SU-DHL-6 (cell line): ENCODE measurements at regions not wholly inside any gene's neighbourhood (a gene's known extent, or its start where the extent isn't known, plus 50 kb on each side); places are given as distances from the start of the nearest gene placed in this dataset.
"Not testable (repeated sequence)": the region's sequence is repeated elsewhere in the genome, so short reads cannot be mapped to it uniquely, and the experiment has no call there.

ENCODE experiments used
- H2AFZ ChIP-seq: fragments of 200-600 bp; sonication (generic); 2 replicates; pipeline ENCODE4 v1.6.1; 2014; ENCODE audit warnings: low read depth, mild to moderate bottlenecking, moderate library complexity, mixed read lengths, antibody characterized with exemption, low read length; ENCODE audit not compliant: severe bottlenecking
- H3F3A ChIP-seq: fragments of 200-600 bp; shearing (Covaris generic); 2 replicates; pipeline ENCODE4 v1.6.0; 2016; ENCODE audit warnings: antibody characterized with exemption, mild to moderate bottlenecking; ENCODE audit not compliant: insufficient read depth
- H3K27ac ChIP-seq: fragments of 200-600 bp; sonication (generic); 2 replicates; pipeline ENCODE4 v1.5.1; 2016; ENCODE audit warnings: low read depth, mild to moderate bottlenecking, low read length, moderate library complexity, mixed read lengths
- H3K27me3 ChIP-seq: fragments of 200-600 bp; sonication (generic), shearing (Covaris generic); 2 replicates; pipeline ENCODE4 v1.6.0; 2014; ENCODE audit warnings: mild to moderate bottlenecking, low read length
- H3K36me3 ChIP-seq: fragments of 200-600 bp; sonication (generic); 2 replicates; pipeline ENCODE4 v1.6.1; 2014; ENCODE audit warnings: mild to moderate bottlenecking, low read length, mixed read lengths
- H3K4me2 ChIP-seq: fragments of 300-600, 200-600 bp; shearing (Covaris generic), sonication (generic); 2 replicates; pipeline ENCODE4 v1.6.0; 2014; ENCODE audit warnings: low read length, low read depth, mild to moderate bottlenecking; ENCODE audit not compliant: poor library complexity, severe bottlenecking
- H3K4me3 ChIP-seq: fragments of 200-600 bp; sonication (generic); 2 replicates; pipeline ENCODE4 v1.5.1; 2014; ENCODE audit warnings: antibody characterized with exemption, low read length, mild to moderate bottlenecking, mixed read lengths; ENCODE audit not compliant: insufficient read depth, poor library complexity, severe bottlenecking
- H3K79me2 ChIP-seq: fragments of 200-600 bp; sonication (generic); 2 replicates; pipeline ENCODE4 v1.6.1; 2014; ENCODE audit warnings: mild to moderate bottlenecking, low read length, moderate library complexity; ENCODE audit not compliant: insufficient read depth
- H3K9ac ChIP-seq: fragments of 200-600 bp; sonication (generic); 2 replicates; pipeline ENCODE4 v1.7.0; 2014; ENCODE audit warnings: mild to moderate bottlenecking, low read length
- H3K9me2 ChIP-seq: fragments of 200-600 bp; sonication (generic); replicated peaks from 2 replicates; pipeline ENCODE4 v1.6.1; 2014; ENCODE audit warnings: low read length; ENCODE audit not compliant: insufficient read depth
- H3K9me3 ChIP-seq: fragments of 200-600 bp; sonication (generic); 2 replicates; pipeline ENCODE4 v1.6.1; 2014; ENCODE audit warnings: low read length, mixed read lengths; ENCODE audit not compliant: insufficient read depth
- H4K20me1 ChIP-seq: fragments of 200-600 bp; sonication (generic); 2 replicates; pipeline ENCODE4 v1.6.1; 2014; ENCODE audit warnings: low read depth, mild to moderate bottlenecking, antibody characterized with exemption, low read length, moderate library complexity, mixed read lengths
- EZH2phosphoT487 ChIP-seq: fragments of 200-600 bp; sonication (generic), shearing (Covaris generic); conservative IDR thresholded peaks from 2 replicates; pipeline ENCODE4 v1.6.1; 2018; ENCODE audit warnings: mild to moderate bottlenecking, antibody characterized with exemption, low read length, moderate library complexity, mixed read lengths
- TF ChIP-seq, protein P1 (sequence below): fragments of 200-600 bp; sonication (generic); IDR thresholded peaks from one replicate; pipeline ENCODE4 v1.5.1; 2017; ENCODE audit warnings: antibody characterized with exemption, mild to moderate bottlenecking, low read length, moderate library complexity; ENCODE audit not compliant: insufficient read depth, poor library complexity, severe bottlenecking

DNA sequence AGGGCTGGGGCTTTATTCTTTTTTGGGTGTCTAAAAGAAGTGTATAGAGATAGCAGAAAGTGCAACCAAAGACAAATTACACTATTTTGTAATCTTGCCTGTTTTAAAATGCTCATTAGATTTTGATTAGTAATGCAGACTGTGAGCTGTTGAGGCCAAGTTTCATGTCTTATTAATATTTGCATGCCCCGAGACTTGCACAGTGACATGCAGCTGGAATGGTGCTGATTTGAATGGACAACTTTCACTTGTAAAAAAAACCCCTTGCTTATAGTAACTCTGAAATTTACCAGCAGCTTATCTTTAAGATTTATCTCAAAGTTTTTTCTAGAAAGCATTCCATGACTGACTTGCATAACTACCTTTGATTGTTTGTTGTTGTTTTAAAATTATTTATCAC is 835.1 kb upstream of the IGFBP7 start:
- H3K4me2 ChIP-seq = peak overlapping the region; percentile 30
- no peaks in the 10 kb centered on the region for H3F3A ChIP-seq

DNA sequence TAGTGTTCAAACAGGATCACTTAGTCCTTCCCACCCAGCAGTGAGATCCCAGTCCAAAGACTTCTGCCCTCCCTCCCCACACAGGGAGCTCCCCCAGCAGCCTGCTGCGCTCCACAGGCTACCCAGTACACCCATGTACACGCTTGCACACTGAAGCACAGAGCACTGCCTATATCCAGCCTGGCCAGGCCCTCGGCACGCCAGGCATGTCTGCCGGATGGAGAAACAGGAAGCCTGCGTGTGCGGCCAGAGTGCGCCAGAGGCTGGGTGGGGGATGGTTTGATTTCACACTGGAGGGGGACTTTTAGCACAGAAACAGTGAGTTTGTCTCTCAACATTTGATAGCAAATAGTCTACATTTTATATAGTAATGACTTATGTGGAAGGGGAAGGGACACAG is 833.5 kb upstream of the IGFBP7 start:
- Histone ChIP-seq H3K9me3 (no peaks in the 10 kb centered on the region), H3K9ac (no peak overlapping the region), H4K20me1 (no peaks in the 10 kb centered on the region), H3F3A (no peaks in the 10 kb centered on the region), H3K4me2 (no peak overlapping the region), H3K27me3 (no peaks in the 10 kb centered on the region), H3K27ac (no peak overlapping the region), H2AFZ (no peak overlapping the region), H3K4me3 (no peak overlapping the region), H3K9me2 (no peaks in the 10 kb centered on the region), H3K36me3 (no peaks in the 10 kb centered on the region), H3K79me2 (no peaks in the 10 kb centered on the region)
- TF ChIP-seq, protein P1, sequence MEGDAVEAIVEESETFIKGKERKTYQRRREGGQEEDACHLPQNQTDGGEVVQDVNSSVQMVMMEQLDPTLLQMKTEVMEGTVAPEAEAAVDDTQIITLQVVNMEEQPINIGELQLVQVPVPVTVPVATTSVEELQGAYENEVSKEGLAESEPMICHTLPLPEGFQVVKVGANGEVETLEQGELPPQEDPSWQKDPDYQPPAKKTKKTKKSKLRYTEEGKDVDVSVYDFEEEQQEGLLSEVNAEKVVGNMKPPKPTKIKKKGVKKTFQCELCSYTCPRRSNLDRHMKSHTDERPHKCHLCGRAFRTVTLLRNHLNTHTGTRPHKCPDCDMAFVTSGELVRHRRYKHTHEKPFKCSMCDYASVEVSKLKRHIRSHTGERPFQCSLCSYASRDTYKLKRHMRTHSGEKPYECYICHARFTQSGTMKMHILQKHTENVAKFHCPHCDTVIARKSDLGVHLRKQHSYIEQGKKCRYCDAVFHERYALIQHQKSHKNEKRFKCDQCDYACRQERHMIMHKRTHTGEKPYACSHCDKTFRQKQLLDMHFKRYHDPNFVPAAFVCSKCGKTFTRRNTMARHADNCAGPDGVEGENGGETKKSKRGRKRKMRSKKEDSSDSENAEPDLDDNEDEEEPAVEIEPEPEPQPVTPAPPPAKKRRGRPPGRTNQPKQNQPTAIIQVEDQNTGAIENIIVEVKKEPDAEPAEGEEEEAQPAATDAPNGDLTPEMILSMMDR = no peak
- TF ChIP-seq EZH2phosphoT487 = no peak

More for the DNA sequence above, 835.1 kb upstream of the IGFBP7 start:
- Histone ChIP-seq H3K36me3 (no peaks in the 10 kb centered on the region), H3K27me3 (no peaks in the 10 kb centered on the region), H3K9me2 (no peaks in the 10 kb centered on the region), H3K79me2 (no peaks in the 10 kb centered on the region), H3K9ac (no peak overlapping the region), H4K20me1 (no peaks in the 10 kb centered on the region), H3K27ac (no peak overlapping the region), H3K9me3 (no peaks in the 10 kb centered on the region), H3K4me3 (no peak overlapping the region), H2AFZ (no peak overlapping the region)
- TF ChIP-seq, protein P1 = no peak
- TF ChIP-seq EZH2phosphoT487 = no peak

DNA sequence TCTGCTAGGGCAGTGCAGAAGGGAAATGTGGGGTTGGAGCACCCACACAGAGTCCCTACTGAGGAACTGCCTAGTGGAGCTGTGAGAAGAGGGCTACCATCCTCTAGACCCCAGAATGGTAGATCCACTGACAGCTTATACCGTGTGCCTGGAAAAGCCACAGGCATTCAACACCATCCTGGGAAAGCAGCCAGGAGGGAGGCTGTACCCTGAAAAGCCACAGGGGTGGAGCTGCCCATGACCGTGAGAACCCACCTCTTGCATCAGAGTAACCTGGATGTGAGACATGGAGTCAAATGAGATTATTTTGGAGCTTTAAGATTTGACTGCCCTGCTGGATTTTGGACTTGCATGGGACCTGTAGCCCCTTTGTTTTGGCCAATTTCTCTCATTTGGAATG is 827.1 kb upstream of the IGFBP7 start:
- not testable (repeated sequence) for H3K79me2 ChIP-seq, H2AFZ ChIP-seq, H3K4me3 ChIP-seq, H3K27ac ChIP-seq, H4K20me1 ChIP-seq, H3K9me3 ChIP-seq, H3K9me2 ChIP-seq, H3K9ac ChIP-seq, H3K27me3 ChIP-seq, H3F3A ChIP-seq, H3K4me2 ChIP-seq, H3K36me3 ChIP-seq

DNA sequence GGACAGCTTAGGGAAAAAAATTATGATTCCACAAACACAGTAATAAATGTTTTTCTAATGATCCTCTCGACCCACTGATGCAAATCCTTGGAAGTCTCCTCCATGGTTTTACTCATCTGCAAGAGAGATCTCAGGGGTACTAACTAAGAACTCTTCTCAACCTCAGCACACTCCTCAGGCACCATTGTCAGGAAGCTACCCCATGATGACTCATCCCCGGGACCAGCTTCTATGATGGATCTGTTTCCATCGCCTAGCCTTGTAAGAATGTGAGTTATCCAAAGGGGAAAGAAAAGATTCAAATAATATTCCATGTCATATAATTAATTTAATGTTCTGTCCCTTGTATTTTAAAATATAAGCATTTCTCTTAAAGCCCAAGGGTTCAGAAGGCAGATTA is 816.1 kb upstream of the IGFBP7 start:
- Histone ChIP-seq H3K79me2 (no peaks in the 10 kb centered on the region), H4K20me1 (no peaks in the 10 kb centered on the region), H3K9me3 (no peaks in the 10 kb centered on the region), H3K9me2 (no peaks in the 10 kb centered on the region), H3K4me3 (no peak overlapping the region), H3K9ac (no peak overlapping the region), H3F3A (no peaks in the 10 kb centered on the region), H3K4me2 (no peak overlapping the region), H3K27ac (no peak overlapping the region), H3K27me3 (no peaks in the 10 kb centered on the region), H3K36me3 (no peaks in the 10 kb centered on the region), H2AFZ (no peak overlapping the region)
- no peak for TF ChIP-seq EZH2phosphoT487
- TF ChIP-seq, protein P1 = no peak
